ENCODE measurements at regions not wholly inside any gene's neighbourhood (a gene's known extent, or its start where the extent isn't known, plus 50 kb on each side); places are given as distances from the start of the nearest gene placed in this dataset.

- H3K4me1 ChIP-seq (ENCODE audit: insufficient read depth, low read length, poor library complexity, severe bottlenecking): peaks cover 11% of the 10 kb centered on the region
- H3K4me2 ChIP-seq (ENCODE audit: low read length): peak overlapping the region; percentile 26; the same call in 1 of the 2 replicates
- no peaks in the 10 kb centered on the region for H3K36me3 ChIP-seq (ENCODE audit: insufficient read depth, low read length)
- intact Hi-C loops (cut with micrococcal nuclease; ENCODE audit: unreplicated experiment): loop anchor here (2.0 kb wide), 1 partner anchor 17 kb away; no protein-coding TSS in a partner anchor
- TF ChIP-seq CTCF (conservative IDR thresholded peaks at IDR 0.05; ENCODE audit: low read length) (no peak), EZH2phosphoT487 (IDR thresholded peaks at IDR 0.05; ENCODE audit: borderline replicate concordance, low read depth, low read length) (no peak)
- H2AFZ ChIP-seq (ENCODE audit: low read length): peak overlapping the region; percentile 62
- no peak overlapping the region for H3K27ac ChIP-seq (ENCODE audit: low read depth, low read length, poor library complexity, severe bottlenecking)
- no peaks in the 10 kb centered on the region for H4K20me1 ChIP-seq (ENCODE audit: insufficient read depth, low read length)
- ChIA-PET POLR2A (interaction anchor here (0.7 to 8.6 kb wide), 6 partner anchors 9 to 75 kb away, joined by 3 to 55 read pairs (median 8); a partner anchor contains a TSS), CTCF (ENCODE audit: unreplicated experiment) (interaction anchor here (0.6 kb wide), 2 partner anchors 9 to 26 kb away, joined by 3 to 4 read pairs; no protein-coding TSS in a partner anchor)
- BruUV-seq (replicated peaks): no TSS peak
- no peaks in the 10 kb centered on the region for H3K79me2 ChIP-seq (ENCODE audit: insufficient read depth, low read depth, low read length)
- no peaks in the 10 kb centered on the region for H3K9me3 ChIP-seq (ENCODE audit: low read length)
- no peak for DNase-seq (ENCODE audit: low spot score)
- no peaks in the 10 kb centered on the region for H3K9me2 ChIP-seq (ENCODE audit: insufficient read depth, low read length)
- no peak overlapping the region for H3K4me3 ChIP-seq (ENCODE audit: low read depth, low read length, poor library complexity, severe bottlenecking)
Measured at GRCh38 chr6:26260110-26260637, 104.8 kb upstream of the BTN3A2 start.

GRCh38 chr6:26260725-26261490 lies 104.1 kb upstream of the BTN3A2 start:
- no peak overlapping the region for H2AFZ ChIP-seq (ENCODE audit: low read length)
- no peak overlapping the region for H3K4me3 ChIP-seq (ENCODE audit: low read depth, low read length, poor library complexity, severe bottlenecking)
- H4K20me1 ChIP-seq (ENCODE audit: insufficient read depth, low read length): no peaks in the 10 kb centered on the region
- no peak for DNase-seq (ENCODE audit: low spot score)
- BruUV-seq (replicated peaks): no TSS peak
- no peaks in the 10 kb centered on the region for H3K36me3 ChIP-seq (ENCODE audit: insufficient read depth, low read length)
- H3K79me2 ChIP-seq (ENCODE audit: insufficient read depth, low read depth, low read length): no peaks in the 10 kb centered on the region
- TF ChIP-seq CTCF (conservative IDR thresholded peaks at IDR 0.05; ENCODE audit: low read length) (no peak), EZH2phosphoT487 (IDR thresholded peaks at IDR 0.05; ENCODE audit: borderline replicate concordance, low read depth, low read length) (no peak)
- no peak overlapping the region for H3K4me2 ChIP-seq (ENCODE audit: low read length)
- no peaks in the 10 kb centered on the region for H3K9me3 ChIP-seq (ENCODE audit: low read length)
- ChIA-PET CTCF (ENCODE audit: unreplicated experiment) (interaction anchor here (0.6 kb wide), 1 partner anchor 27 kb away, joined by 4 read pairs; no protein-coding TSS in a partner anchor), POLR2A (interaction anchor here (0.6 to 8.6 kb wide), 6 partner anchors 9 to 908 kb away, joined by 3 to 55 read pairs (median 8); a partner anchor contains a TSS)
- intact Hi-C loops (cut with micrococcal nuclease; ENCODE audit: unreplicated experiment): loop anchor here (2.0 kb wide), 1 partner anchor 18 kb away; no protein-coding TSS in a partner anchor
- H3K9me2 ChIP-seq (ENCODE audit: insufficient read depth, low read length): no peaks in the 10 kb centered on the region
- peaks cover 11% of the 10 kb centered on the region for H3K4me1 ChIP-seq (ENCODE audit: insufficient read depth, low read length, poor library complexity, severe bottlenecking)
- no peak overlapping the region for H3K27ac ChIP-seq (ENCODE audit: low read depth, low read length, poor library complexity, severe bottlenecking)
